LNCAP (cell line): ENCODE measurements at regions not wholly inside any gene's neighbourhood (a gene's known extent, or its start where the extent isn't known, plus 50 kb on each side); places are given as distances from the start of the nearest gene placed in this dataset.

Experiments used
- CTCF ChIP-seq: fragments of 450-650 bp; IDR thresholded peaks from 2 replicates; pipeline ENCODE4 v1.5.1; 2017; ENCODE audit warnings: mild to moderate bottlenecking

DNA sequence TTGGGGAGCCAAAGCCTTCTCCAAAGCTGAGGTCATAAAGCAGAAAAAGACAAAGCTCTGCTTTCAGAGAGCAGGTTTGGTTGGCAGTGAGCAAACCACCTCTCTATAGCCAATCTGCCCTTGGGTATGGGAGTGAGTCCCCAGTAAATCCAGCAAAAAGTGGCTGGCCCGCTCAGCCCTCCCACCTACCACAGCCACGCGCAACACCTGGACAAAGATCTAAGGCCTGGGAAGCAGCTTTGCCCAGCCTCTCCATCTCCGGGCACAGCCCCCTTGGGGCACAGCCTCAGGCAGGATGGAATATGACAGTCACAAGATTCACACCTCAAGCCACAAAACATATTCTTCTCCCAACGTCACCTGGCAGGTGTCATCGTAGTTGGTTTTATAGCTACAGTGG is 211.7 kb upstream of the EEA1 start:
- no peak for TF ChIP-seq CTCF

DNA sequence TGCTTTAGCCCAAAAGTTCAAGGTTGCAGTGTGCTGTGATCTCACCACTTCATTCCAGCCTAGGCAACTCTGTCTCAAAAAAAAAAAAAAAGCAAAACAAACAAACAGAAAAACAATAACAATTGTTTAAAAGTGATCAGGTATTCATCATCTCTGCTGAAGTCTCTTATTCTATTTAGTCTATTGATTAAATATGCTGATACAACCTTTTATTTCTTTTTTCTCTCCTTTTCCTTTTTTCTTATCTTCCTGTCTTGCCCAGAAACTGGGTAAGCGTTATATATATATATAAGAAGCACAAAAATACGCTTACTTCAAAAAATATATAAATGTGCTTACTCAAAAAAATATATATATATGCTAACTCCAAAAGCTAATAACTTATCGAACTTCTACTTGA is 213.8 kb upstream of the EEA1 start:
- TF ChIP-seq CTCF: no peak

DNA sequence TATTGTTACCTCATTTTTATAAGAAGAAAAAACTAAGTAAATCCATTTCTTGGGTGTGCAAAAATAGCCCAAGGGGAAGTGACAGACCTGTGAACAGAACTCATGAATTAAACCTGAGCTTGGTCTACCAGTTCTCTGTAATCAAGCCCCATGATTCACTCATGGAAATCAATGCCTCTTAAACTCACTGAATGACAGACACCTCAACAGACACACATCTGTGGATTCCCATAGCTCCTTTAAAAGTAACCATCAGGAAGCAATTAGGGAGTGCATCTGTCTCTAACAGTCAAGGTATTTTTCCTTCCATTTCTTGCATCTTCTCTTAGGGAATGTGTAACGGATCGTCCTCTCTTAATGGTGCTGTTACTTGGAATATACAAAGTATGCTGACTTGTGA is 215.0 kb upstream of the EEA1 start:
- no peak for TF ChIP-seq CTCF

- no peak for TF ChIP-seq CTCF
These were observed 216.0 kb upstream of the EEA1 start for GRCh38 chr12:93145086-93145485.

- TF ChIP-seq CTCF: no peak
These were observed 217.3 kb upstream of the EEA1 start for GRCh38 chr12:93146263-93146939.

GRCh38 chr12:93146970-93147369 is 217.9 kb upstream of the EEA1 start:
- no peak for TF ChIP-seq CTCF

DNA sequence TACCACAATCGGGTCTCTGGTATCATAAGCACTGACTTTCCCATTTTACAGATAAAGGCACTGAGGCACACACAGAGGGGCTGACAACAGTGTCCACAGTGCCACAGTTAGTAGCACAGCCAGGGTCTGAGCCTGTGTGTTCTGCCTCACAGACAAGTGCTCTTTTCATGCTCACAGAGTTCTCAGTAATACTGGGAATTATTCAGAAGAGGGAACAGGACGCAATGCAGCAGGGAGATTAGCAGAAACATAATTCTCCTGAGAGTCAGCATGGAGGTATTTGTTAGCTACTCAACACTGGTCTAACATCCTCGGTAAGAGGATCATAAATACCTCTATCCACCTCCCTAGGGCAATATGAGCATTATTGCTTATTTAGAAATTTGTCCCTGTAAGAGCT is 219.3 kb upstream of the EEA1 start:
- no peak for TF ChIP-seq CTCF

GRCh38 chr12:93149229-93149628 is 220.1 kb upstream of the EEA1 start:
- TF ChIP-seq CTCF: no peak
